IMR-90 (cell line): ENCODE measurements at regions not wholly inside any gene's neighbourhood (a gene's known extent, or its start where the extent isn't known, plus 50 kb on each side); places are given as distances from the start of the nearest gene placed in this dataset.

ENCODE experiments used
- ATAC-seq: fragments of 200-7000 bp; cut with Tn5 transposase; 2 replicates; pipeline ENCODE4 v1.9.1; 2020; ENCODE audit warnings: low read depth, mild to moderate bottlenecking, moderate library complexity
- BruUV-seq: library from RNA; stranded (reverse); fragments of 400-500 nt; replicated peaks from 2 replicates; lab custom pipeline; 2021; lab: Mats Ljungman, UMichigan
- CTCF ChIA-PET: fragments of 300-600 bp; formaldehyde crosslinking; extraction: SDS; loops from one replicate; lab custom pipeline; 2021; ENCODE audit warnings: antibody characterized with exemption; lab: Yijun Ruan, JAX
- POLR2A ChIA-PET: fragments of 300-600 bp; sonication (Branson Sonifier 250); formaldehyde crosslinking; loops from one replicate; lab custom pipeline; 2022; ENCODE audit warnings: antibody characterized with exemption; ENCODE audit not compliant: unreplicated experiment; lab: Charles Lee
- DNase-seq: peaks from one replicate; pipeline ENCODE4 v3.0.0; 2013
- H2AFZ ChIP-seq: replicated peaks from 2 replicates; pipeline ENCODE3; 2013; ENCODE audit warnings: low read length, mild to moderate bottlenecking; ENCODE audit not compliant: poor library complexity
- H2AK5ac ChIP-seq: 2 replicates; pipeline ENCODE4 v1.6.1; 2013; ENCODE audit warnings: low read depth, low read length, inconsistent platforms
- H2AK9ac ChIP-seq: replicated peaks from 2 replicates; pipeline ENCODE3; 2013; ENCODE audit warnings: mild to moderate bottlenecking, low read depth, low read length, moderate library complexity; ENCODE audit not compliant: poor library complexity
- H2BK120ac ChIP-seq: 2 replicates; pipeline ENCODE4 v1.6.1; 2013; ENCODE audit warnings: low read depth, low read length, inconsistent platforms
- H2BK15ac ChIP-seq: 3 replicates; pipeline ENCODE4 v1.6.1; 2013; ENCODE audit warnings: low read depth, low read length, inconsistent platforms
- H2BK20ac ChIP-seq: 2 replicates; pipeline ENCODE4 v1.6.1; 2013; ENCODE audit warnings: low read depth, mild to moderate bottlenecking, inconsistent platforms, low read length, moderate library complexity
- H2BK5ac ChIP-seq: 2 replicates; pipeline ENCODE4 v1.6.1; 2013; ENCODE audit warnings: mild to moderate bottlenecking, low read depth, low read length, inconsistent platforms; ENCODE audit not compliant: poor library complexity, severe bottlenecking
- H3K14ac ChIP-seq: replicated peaks from 2 replicates; pipeline ENCODE4 v1.6.1; 2013; ENCODE audit warnings: low read depth, low read length, inconsistent platforms
- H3K18ac ChIP-seq: 2 replicates; pipeline ENCODE4 v1.6.1; 2013; ENCODE audit warnings: low read depth, low read length, control low read depth
- H3K23ac ChIP-seq: 2 replicates; pipeline ENCODE4 v1.6.1; 2013; ENCODE audit warnings: low read depth, low read length, inconsistent platforms
- H3K27ac ChIP-seq: 2 replicates; pipeline ENCODE4 v1.5.1; 2013; ENCODE audit warnings: mild to moderate bottlenecking, control low read depth, low read length; ENCODE audit not compliant: insufficient read depth
- H3K27me3 ChIP-seq: 2 replicates; pipeline ENCODE4 v1.6.1; 2013; ENCODE audit warnings: low read length; ENCODE audit not compliant: control insufficient read depth, insufficient read depth
- H3K36me3 ChIP-seq: 2 replicates; pipeline ENCODE4 v1.6.1; 2013; ENCODE audit warnings: low read length, mixed read lengths; ENCODE audit not compliant: control insufficient read depth, insufficient read depth
- H3K4ac ChIP-seq: 2 replicates; pipeline ENCODE4 v1.6.1; 2013; ENCODE audit warnings: low read depth, low read length, inconsistent platforms
- H3K4me1 ChIP-seq: 2 replicates; pipeline ENCODE4 v1.6.1; 2013; ENCODE audit warnings: low read length, mixed read lengths; ENCODE audit not compliant: control insufficient read depth, insufficient read depth
- H3K4me2 ChIP-seq: 2 replicates; pipeline ENCODE4 v1.6.1; 2013; ENCODE audit warnings: low read depth, mild to moderate bottlenecking, control low read depth, low read length, moderate library complexity
- H3K4me3 ChIP-seq: 2 replicates; pipeline ENCODE4 v1.5.1; 2013; ENCODE audit warnings: low read depth, mild to moderate bottlenecking, control low read depth, low read length, moderate library complexity; ENCODE audit not compliant: insufficient read depth
- H3K56ac ChIP-seq: 2 replicates; pipeline ENCODE4 v1.6.1; 2013; ENCODE audit warnings: low read length, inconsistent platforms; ENCODE audit not compliant: insufficient read depth; ENCODE audit errors: extremely low read depth
- H3K79me1 ChIP-seq, 2 experiments: 2 replicates each; pipeline ENCODE4 v1.6.1; 2013; ENCODE audit warnings: low read length in 2 of 2, inconsistent platforms in 1 of 2, low read depth in 1 of 2
- H3K9ac ChIP-seq: 2 replicates; pipeline ENCODE4 v1.6.1; 2013; ENCODE audit warnings: low read depth, low read length, control low read depth
- H3K9me1 ChIP-seq: 2 replicates; pipeline ENCODE4 v1.6.1; 2013; ENCODE audit warnings: low read length, inconsistent platforms; ENCODE audit not compliant: insufficient read depth
- H3K9me3 ChIP-seq: 2 replicates; pipeline ENCODE4 v1.6.1; 2013; ENCODE audit warnings: low read length; ENCODE audit not compliant: control insufficient read depth, insufficient read depth
- H4K20me1 ChIP-seq: 2 replicates; pipeline ENCODE4 v1.6.1; 2013; ENCODE audit warnings: low read length, inconsistent platforms; ENCODE audit not compliant: insufficient read depth
- H4K5ac ChIP-seq: 2 replicates; pipeline ENCODE4 v1.6.1; 2013; ENCODE audit warnings: mild to moderate bottlenecking, low read depth, low read length, control low read depth
- H4K8ac ChIP-seq, 2 experiments: 2 replicates each; pipeline ENCODE4 v1.6.1; 2013; ENCODE audit warnings: low read depth in 2 of 2, low read length in 2 of 2, control low read depth in 1 of 2, inconsistent platforms in 1 of 2
- H4K91ac ChIP-seq: 2 replicates; pipeline ENCODE4 v1.6.1; 2013; ENCODE audit warnings: low read depth, low read length, inconsistent platforms; ENCODE audit not compliant: insufficient read depth
- BHLHE40 ChIP-seq: fragments of 150-350 bp; IDR thresholded peaks from 2 replicates; pipeline ENCODE4 v1.6.1; 2016; ENCODE audit warnings: mild to moderate bottlenecking, low read depth, low read length
- CEBPB ChIP-seq: IDR thresholded peaks from 2 replicates; pipeline ENCODE4 v1.6.1; 2012; ENCODE audit warnings: low read depth, low read length, improper control_type of control experiment
- CHD1 ChIP-seq: IDR thresholded peaks from 2 replicates; pipeline ENCODE4 v1.6.1; 2012; ENCODE audit warnings: low read depth, low read length, improper control_type of control experiment
- CTCF ChIP-seq: conservative IDR thresholded peaks from 2 replicates; pipeline ENCODE4 v1.5.1; 2012; ENCODE audit warnings: mild to moderate bottlenecking, low read depth, low read length, improper control_type of control experiment
- FOS ChIP-seq: fragments of 150-350 bp; IDR thresholded peaks from 2 replicates; pipeline ENCODE4 v1.6.1; 2016; ENCODE audit warnings: low read depth, low read length
- MAFK ChIP-seq: IDR thresholded peaks from 2 replicates; pipeline ENCODE4 v1.6.1; 2012; ENCODE audit warnings: low read depth, low read length, improper control_type of control experiment
- MAZ ChIP-seq: IDR thresholded peaks from 2 replicates; pipeline ENCODE4 v1.6.1; 2012; ENCODE audit warnings: low read depth, mild to moderate bottlenecking, low read length, improper control_type of control experiment, moderate library complexity, borderline replicate concordance
- NFE2L2 ChIP-seq: fragments of 150-350 bp; IDR thresholded peaks from 2 replicates; pipeline ENCODE4 v1.6.1; 2016; ENCODE audit warnings: low read depth, mild to moderate bottlenecking, low read length
- POLR2A ChIP-seq: IDR thresholded peaks from 2 replicates; pipeline ENCODE4 v1.6.1; 2012; ENCODE audit warnings: mild to moderate bottlenecking, low read depth, low read length
- RAD21 ChIP-seq: IDR thresholded peaks from 2 replicates; pipeline ENCODE4 v1.6.1; 2012; ENCODE audit warnings: low read length, improper control_type of control experiment
- RCOR1 ChIP-seq: IDR thresholded peaks from 2 replicates; pipeline ENCODE4 v1.6.1; 2012; ENCODE audit warnings: mild to moderate bottlenecking, low read length, improper control_type of control experiment; ENCODE audit not compliant: insufficient replicate concordance
- RFX5 ChIP-seq: IDR thresholded peaks from 2 replicates; pipeline ENCODE4 v1.8.0; 2012; ENCODE audit warnings: low read depth, mild to moderate bottlenecking, low read length, moderate library complexity
- SMC3 ChIP-seq: fragments of 150-350 bp; IDR thresholded peaks from 2 replicates; pipeline ENCODE4 v1.6.1; 2016; ENCODE audit warnings: low read depth, mild to moderate bottlenecking, antibody characterized with exemption, low read length, moderate library complexity
- USF2 ChIP-seq: fragments of 150-350 bp; IDR thresholded peaks from 2 replicates; pipeline ENCODE4 v1.6.1; 2017; ENCODE audit warnings: mild to moderate bottlenecking, antibody characterized with exemption, low read length, low read depth
- WGBS, 2 experiments: methylation state at CpG; one replicate each; pipeline versions ENCODE4 v1.1.5 to v1.1.7; 2013; ENCODE audit warnings: missing lambda C conversion rate in 2 of 2; ENCODE audit not compliant: insufficient read length in 1 of 2; ENCODE audit errors: extremely low coverage in 2 of 2; 5-methylcytosine and 5-hydroxymethylcytosine counted together
- dilution Hi-C: fragments of 300-500 bp; cut with HindIII; formaldehyde crosslinking; loops from one replicate; pipeline ENCODE4 v1.14.3; 2018; ENCODE audit warnings: low sequenced_read_pairs; ENCODE audit not compliant: unreplicated experiment
- in situ Hi-C: fragments of 300-500 bp; cut with MboI; formaldehyde crosslinking; loops from 3 replicates; pipeline ENCODE4 v1.14.3; 2019; ENCODE audit warnings: low sequenced_read_pairs, inconsistent platforms, mixed read lengths
- intact Hi-C: fragments of 100-400 bp; cut with micrococcal nuclease; formaldehyde crosslinking; loops from 2 replicates; pipeline ENCODE4 v1.10.0; 2022
- TF ChIP-seq, protein P1 (sequence below): fragments of 150-350 bp; IDR thresholded peaks from 2 replicates; pipeline ENCODE4 v1.6.1; 2016; ENCODE audit warnings: low read depth, mild to moderate bottlenecking, low read length, moderate library complexity, borderline replicate concordance

GRCh38 chr9:92187989-92188714 lies 72.9 kb upstream of the SPTLC1 start:
- no peak overlapping the region for H3K9ac ChIP-seq
- H2AK5ac ChIP-seq: peak overlapping the region; percentile 99
- intact Hi-C loops: no loop called here
- H3K79me1 ChIP-seq: no peaks in the 10 kb centered on the region
- peak overlapping the region; percentile 95 for H3K18ac ChIP-seq
- H2BK120ac ChIP-seq: peak overlapping the region; percentile 96
- no peak for DNase-seq
- H4K20me1 ChIP-seq: no peaks in the 10 kb centered on the region; the same call in 1 of the 2 replicates
- no peak overlapping the region for H3K23ac ChIP-seq
- H3K9me1 ChIP-seq: peaks cover 15% of the 10 kb centered on the region
- no peaks in the 10 kb centered on the region for H3K9me3 ChIP-seq
- peak overlapping the region; percentile 91; the same call in 2 of the 3 replicates for H2BK15ac ChIP-seq
- no peak overlapping the region for H2BK5ac ChIP-seq
- H3K4me2 ChIP-seq: no peak overlapping the region
- no peak overlapping the region; the same call in 1 of the 2 replicates for H3K14ac ChIP-seq
- H3K4me1 ChIP-seq: peaks cover 24% of the 10 kb centered on the region
- H4K91ac ChIP-seq: peak overlapping the region; percentile 97
- ATAC-seq: no peak
- H2BK20ac ChIP-seq: peak overlapping the region; percentile 91
- H3K4ac ChIP-seq: peak overlapping the region; percentile 92
- WGBS, 2 experiments: 86% methylated on average over 3 of the region's 10 CpGs; no CpG with 5 or more reads in 1 of the 2 experiments
- H3K56ac ChIP-seq: no peak overlapping the region
- no peak overlapping the region for H3K27ac ChIP-seq
- ChIA-PET CTCF (interaction anchor here (0.6 kb wide), 1 partner anchor 58 kb away, joined by 3 read pairs; no protein-coding TSS in a partner anchor), POLR2A (no interaction called here)
- H4K8ac ChIP-seq: peak overlapping the region in 1 of 2 experiments; percentile 22; a peak in 2 of 4 replicates
- no peaks in the 10 kb centered on the region for H3K36me3 ChIP-seq
- peak overlapping the region; percentile 24 for H2AFZ ChIP-seq
- H2AK9ac ChIP-seq: no peak overlapping the region
- in situ Hi-C loops: no loop called here
- no peak overlapping the region for H3K4me3 ChIP-seq
- no peaks in the 10 kb centered on the region for H3K27me3 ChIP-seq
- no TSS peak for BruUV-seq
- dilution Hi-C loops: no loop called here
- peak overlapping the region; percentile 71 for H4K5ac ChIP-seq
- TF ChIP-seq FOS (no peak), MAFK (no peak), SMC3 (no peak), CEBPB (no peak), POLR2A (no peak), CHD1 (no peak), RAD21 (no peak), MAZ (no peak), NFE2L2 (no peak), BHLHE40 (no peak), RCOR1 (no peak), USF2 (no peak), RFX5 (no peak), CTCF (no peak)
- TF ChIP-seq, protein P1, sequence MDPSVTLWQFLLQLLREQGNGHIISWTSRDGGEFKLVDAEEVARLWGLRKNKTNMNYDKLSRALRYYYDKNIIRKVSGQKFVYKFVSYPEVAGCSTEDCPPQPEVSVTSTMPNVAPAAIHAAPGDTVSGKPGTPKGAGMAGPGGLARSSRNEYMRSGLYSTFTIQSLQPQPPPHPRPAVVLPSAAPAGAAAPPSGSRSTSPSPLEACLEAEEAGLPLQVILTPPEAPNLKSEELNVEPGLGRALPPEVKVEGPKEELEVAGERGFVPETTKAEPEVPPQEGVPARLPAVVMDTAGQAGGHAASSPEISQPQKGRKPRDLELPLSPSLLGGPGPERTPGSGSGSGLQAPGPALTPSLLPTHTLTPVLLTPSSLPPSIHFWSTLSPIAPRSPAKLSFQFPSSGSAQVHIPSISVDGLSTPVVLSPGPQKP: no peak
